ENCODE measurements at regions not wholly inside any gene's neighbourhood (a gene's known extent, or its start where the extent isn't known, plus 50 kb on each side); places are given as distances from the start of the nearest gene placed in this dataset.

- Histone ChIP-seq H3K36me3 (ENCODE audit: control insufficient read depth in 4 of 4, insufficient read depth in 4 of 4, low read length in 4 of 4) (no peaks in the 10 kb centered on the region), H3K9me3 (ENCODE audit: control insufficient read depth in 4 of 4, insufficient read depth in 3 of 4, low read length in 3 of 4) (peaks cover 0 to 5% (median 1%) of the 10 kb centered on the region in 4 donors), H3K27me3 (ENCODE audit: control insufficient read depth in 3 of 3, insufficient read depth in 3 of 3, low read length in 2 of 3) (peaks cover 0 to 7% (median 0%) of the 10 kb centered on the region in 3 donors), H3K27ac (ENCODE audit: low read depth in 1 of 2, low read length in 1 of 2) (no peak overlapping the region), H3K4me1 (ENCODE audit: control insufficient read depth in 5 of 5, insufficient read depth in 5 of 5, low read length in 5 of 5) (no peaks in the 10 kb centered on the region), H3K9ac (ENCODE audit: insufficient read depth in 1 of 2, low read length in 2 of 2) (no peak overlapping the region), H3K4me3 (no peak overlapping the region)
- DNase-seq (no peak), ATAC-seq (ENCODE audit: insufficient read depth, low FRiP score) (no peak)
- no peak for TF ChIP-seq CTCF (IDR thresholded peaks at IDR 0.05; ENCODE audit: control extremely low read depth, extremely low read depth)
These were observed 309.2 kb downstream of the SETD4 start for GRCh38 chr21:35751171-35751570.

GRCh38 chr21:35749904-35750303, 310.4 kb downstream of the SETD4 start:
- 92 to 98% methylated on average over 3 of the region's 3 CpGs for WGBS, 2 donors
- Histone ChIP-seq H3K9me3 (ENCODE audit: control insufficient read depth in 4 of 4, insufficient read depth in 3 of 4, low read length in 3 of 4) (peaks cover 0 to 5% (median 1%) of the 10 kb centered on the region in 4 donors), H3K4me1 (ENCODE audit: control insufficient read depth in 5 of 5, insufficient read depth in 5 of 5, low read length in 5 of 5) (no peaks in the 10 kb centered on the region), H3K36me3 (ENCODE audit: control insufficient read depth in 4 of 4, insufficient read depth in 4 of 4, low read length in 4 of 4) (no peaks in the 10 kb centered on the region), H3K9ac (ENCODE audit: insufficient read depth in 1 of 2, low read length in 2 of 2) (no peak overlapping the region), H3K27ac (ENCODE audit: low read depth in 1 of 2, low read length in 1 of 2) (no peak overlapping the region), H3K4me3 (no peak overlapping the region), H3K27me3 (ENCODE audit: control insufficient read depth in 3 of 3, insufficient read depth in 3 of 3, low read length in 2 of 3) (peaks cover 0 to 7% (median 0%) of the 10 kb centered on the region in 3 donors)
- DNase-seq (no peak), ATAC-seq (ENCODE audit: insufficient read depth, low FRiP score) (no peak)
- TF ChIP-seq CTCF (IDR thresholded peaks at IDR 0.05; ENCODE audit: control extremely low read depth, extremely low read depth): no peak

- H3K9me3 ChIP-seq (ENCODE audit: control insufficient read depth in 4 of 4, insufficient read depth in 3 of 4, low read length in 3 of 4): peaks cover 0 to 5% (median 1%) of the 10 kb centered on the region in 4 donors
- ATAC-seq (ENCODE audit: insufficient read depth, low FRiP score): no peak
- no peaks in the 10 kb centered on the region for H3K4me1 ChIP-seq (ENCODE audit: control insufficient read depth in 5 of 5, insufficient read depth in 5 of 5, low read length in 5 of 5)
- no peaks in the 10 kb centered on the region for H3K36me3 ChIP-seq (ENCODE audit: control insufficient read depth in 4 of 4, insufficient read depth in 4 of 4, low read length in 4 of 4)
- no peak overlapping the region for H3K4me3 ChIP-seq
- H3K27ac ChIP-seq (ENCODE audit: low read depth in 1 of 2, low read length in 1 of 2): no peak overlapping the region
- DNase-seq: no peak
- H3K27me3 ChIP-seq (ENCODE audit: control insufficient read depth in 3 of 3, insufficient read depth in 3 of 3, low read length in 2 of 3): peaks cover 0 to 5% (median 0%) of the 10 kb centered on the region in 3 donors
- WGBS, 2 donors: 52 to 74% methylated on average over 3 of the region's 3 CpGs
- no peak for TF ChIP-seq CTCF (IDR thresholded peaks at IDR 0.05; ENCODE audit: control extremely low read depth, extremely low read depth)
- H3K9ac ChIP-seq (ENCODE audit: insufficient read depth in 1 of 2, low read length in 2 of 2): no peak overlapping the region
These were observed 311.5 kb downstream of the SETD4 start for GRCh38 chr21:35748678-35749314.

- DNase-seq: no peak
- ATAC-seq (ENCODE audit: insufficient read depth, low FRiP score): no peak
- Histone ChIP-seq H3K4me3 (no peak overlapping the region), H3K9me3 (ENCODE audit: control insufficient read depth in 4 of 4, insufficient read depth in 3 of 4, low read length in 3 of 4) (peaks cover 0 to 4% (median 1%) of the 10 kb centered on the region in 4 donors), H3K27me3 (ENCODE audit: control insufficient read depth in 3 of 3, insufficient read depth in 3 of 3, low read length in 2 of 3) (no peaks in the 10 kb centered on the region), H3K27ac (ENCODE audit: low read depth in 1 of 2, low read length in 1 of 2) (no peak overlapping the region), H3K9ac (ENCODE audit: insufficient read depth in 1 of 2, low read length in 2 of 2) (no peak overlapping the region), H3K36me3 (ENCODE audit: control insufficient read depth in 4 of 4, insufficient read depth in 4 of 4, low read length in 4 of 4) (no peaks in the 10 kb centered on the region), H3K4me1 (ENCODE audit: control insufficient read depth in 5 of 5, insufficient read depth in 5 of 5, low read length in 5 of 5) (no peaks in the 10 kb centered on the region)
- no peak for TF ChIP-seq CTCF (IDR thresholded peaks at IDR 0.05; ENCODE audit: control extremely low read depth, extremely low read depth)
- WGBS, 2 donors: 81 to 90% methylated on average over 4 of the region's 4 CpGs
These were observed 316.8 kb downstream of the SETD4 start for GRCh38 chr21:35743571-35743970.
